ENCODE measurements at regions not wholly inside any gene's neighbourhood (a gene's known extent, or its start where the extent isn't known, plus 50 kb on each side); places are given as distances from the start of the nearest gene placed in this dataset.

DNA sequence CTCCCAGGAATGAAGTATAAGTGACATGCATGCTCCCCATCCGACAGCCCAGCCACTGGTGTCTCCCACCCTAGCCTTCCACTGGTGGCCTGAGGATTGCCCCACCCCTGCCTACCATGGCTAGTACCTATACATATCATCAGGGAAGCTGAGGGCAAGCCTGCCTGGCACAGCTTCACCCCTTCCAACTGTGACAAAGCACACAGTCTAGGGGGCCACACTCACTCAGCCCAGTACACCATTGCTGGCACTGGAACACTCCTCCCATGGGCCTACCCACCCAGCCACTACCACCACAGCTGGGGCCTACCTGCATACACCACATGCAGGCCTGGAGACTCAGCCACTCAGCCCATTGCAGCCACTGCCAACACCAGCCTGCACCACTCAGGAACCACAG, 393.1 kb upstream of the STEAP1 start:
- H3K36me3 Mint-ChIP-seq: no peaks in the 10 kb centered on the region
- no peak overlapping the region for H3K27ac Mint-ChIP-seq
- no peaks in the 10 kb centered on the region for H3K27me3 Mint-ChIP-seq (ENCODE audit: low read depth)
- ChIA-PET CTCF (interaction anchor here (1.4 kb wide), 1 partner anchor 10 kb away, joined by 4 read pairs; no protein-coding TSS in a partner anchor), POLR2A (no interaction called here)
- DNase-seq (ENCODE audit: low spot score) (no peak), ATAC-seq (no peak)
- no peak overlapping the region for H3K4me3 Mint-ChIP-seq
- no peaks in the 10 kb centered on the region for H3K4me1 Mint-ChIP-seq
- H3K9me3 Mint-ChIP-seq: no peaks in the 10 kb centered on the region
- TF ChIP-seq, protein P1, sequence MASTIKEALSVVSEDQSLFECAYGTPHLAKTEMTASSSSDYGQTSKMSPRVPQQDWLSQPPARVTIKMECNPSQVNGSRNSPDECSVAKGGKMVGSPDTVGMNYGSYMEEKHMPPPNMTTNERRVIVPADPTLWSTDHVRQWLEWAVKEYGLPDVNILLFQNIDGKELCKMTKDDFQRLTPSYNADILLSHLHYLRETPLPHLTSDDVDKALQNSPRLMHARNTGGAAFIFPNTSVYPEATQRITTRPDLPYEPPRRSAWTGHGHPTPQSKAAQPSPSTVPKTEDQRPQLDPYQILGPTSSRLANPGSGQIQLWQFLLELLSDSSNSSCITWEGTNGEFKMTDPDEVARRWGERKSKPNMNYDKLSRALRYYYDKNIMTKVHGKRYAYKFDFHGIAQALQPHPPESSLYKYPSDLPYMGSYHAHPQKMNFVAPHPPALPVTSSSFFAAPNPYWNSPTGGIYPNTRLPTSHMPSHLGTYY (CRISPR knock-in tag; IDR thresholded peaks at IDR 0.05): no peak
- no peak for TF ChIP-seq ZNF423 (CRISPR knock-in tag; IDR thresholded peaks at IDR 0.05)
- TF ChIP-seq, protein P2, sequence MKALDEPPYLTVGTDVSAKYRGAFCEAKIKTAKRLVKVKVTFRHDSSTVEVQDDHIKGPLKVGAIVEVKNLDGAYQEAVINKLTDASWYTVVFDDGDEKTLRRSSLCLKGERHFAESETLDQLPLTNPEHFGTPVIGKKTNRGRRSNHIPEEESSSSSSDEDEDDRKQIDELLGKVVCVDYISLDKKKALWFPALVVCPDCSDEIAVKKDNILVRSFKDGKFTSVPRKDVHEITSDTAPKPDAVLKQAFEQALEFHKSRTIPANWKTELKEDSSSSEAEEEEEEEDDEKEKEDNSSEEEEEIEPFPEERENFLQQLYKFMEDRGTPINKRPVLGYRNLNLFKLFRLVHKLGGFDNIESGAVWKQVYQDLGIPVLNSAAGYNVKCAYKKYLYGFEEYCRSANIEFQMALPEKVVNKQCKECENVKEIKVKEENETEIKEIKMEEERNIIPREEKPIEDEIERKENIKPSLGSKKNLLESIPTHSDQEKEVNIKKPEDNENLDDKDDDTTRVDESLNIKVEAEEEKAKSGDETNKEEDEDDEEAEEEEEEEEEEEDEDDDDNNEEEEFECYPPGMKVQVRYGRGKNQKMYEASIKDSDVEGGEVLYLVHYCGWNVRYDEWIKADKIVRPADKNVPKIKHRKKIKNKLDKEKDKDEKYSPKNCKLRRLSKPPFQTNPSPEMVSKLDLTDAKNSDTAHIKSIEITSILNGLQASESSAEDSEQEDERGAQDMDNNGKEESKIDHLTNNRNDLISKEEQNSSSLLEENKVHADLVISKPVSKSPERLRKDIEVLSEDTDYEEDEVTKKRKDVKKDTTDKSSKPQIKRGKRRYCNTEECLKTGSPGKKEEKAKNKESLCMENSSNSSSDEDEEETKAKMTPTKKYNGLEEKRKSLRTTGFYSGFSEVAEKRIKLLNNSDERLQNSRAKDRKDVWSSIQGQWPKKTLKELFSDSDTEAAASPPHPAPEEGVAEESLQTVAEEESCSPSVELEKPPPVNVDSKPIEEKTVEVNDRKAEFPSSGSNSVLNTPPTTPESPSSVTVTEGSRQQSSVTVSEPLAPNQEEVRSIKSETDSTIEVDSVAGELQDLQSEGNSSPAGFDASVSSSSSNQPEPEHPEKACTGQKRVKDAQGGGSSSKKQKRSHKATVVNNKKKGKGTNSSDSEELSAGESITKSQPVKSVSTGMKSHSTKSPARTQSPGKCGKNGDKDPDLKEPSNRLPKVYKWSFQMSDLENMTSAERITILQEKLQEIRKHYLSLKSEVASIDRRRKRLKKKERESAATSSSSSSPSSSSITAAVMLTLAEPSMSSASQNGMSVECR (CRISPR knock-in tag; IDR thresholded peaks at IDR 0.05; ENCODE audit: borderline replicate concordance): no peak
- no peak for TF ChIP-seq ELF4 (CRISPR knock-in tag; IDR thresholded peaks at IDR 0.05; ENCODE audit: low read depth)
- TF ChIP-seq ZNF138 (CRISPR knock-in tag; conservative IDR thresholded peaks at IDR 0.05): no peak
- TF ChIP-seq ZNF317 (CRISPR knock-in tag; IDR thresholded peaks at IDR 0.05; ENCODE audit: borderline replicate concordance, low read depth): no peak
- TF ChIP-seq NFYB (CRISPR knock-in tag; conservative IDR thresholded peaks at IDR 0.05; ENCODE audit: low read depth): no peak
- TF ChIP-seq, protein P3, sequence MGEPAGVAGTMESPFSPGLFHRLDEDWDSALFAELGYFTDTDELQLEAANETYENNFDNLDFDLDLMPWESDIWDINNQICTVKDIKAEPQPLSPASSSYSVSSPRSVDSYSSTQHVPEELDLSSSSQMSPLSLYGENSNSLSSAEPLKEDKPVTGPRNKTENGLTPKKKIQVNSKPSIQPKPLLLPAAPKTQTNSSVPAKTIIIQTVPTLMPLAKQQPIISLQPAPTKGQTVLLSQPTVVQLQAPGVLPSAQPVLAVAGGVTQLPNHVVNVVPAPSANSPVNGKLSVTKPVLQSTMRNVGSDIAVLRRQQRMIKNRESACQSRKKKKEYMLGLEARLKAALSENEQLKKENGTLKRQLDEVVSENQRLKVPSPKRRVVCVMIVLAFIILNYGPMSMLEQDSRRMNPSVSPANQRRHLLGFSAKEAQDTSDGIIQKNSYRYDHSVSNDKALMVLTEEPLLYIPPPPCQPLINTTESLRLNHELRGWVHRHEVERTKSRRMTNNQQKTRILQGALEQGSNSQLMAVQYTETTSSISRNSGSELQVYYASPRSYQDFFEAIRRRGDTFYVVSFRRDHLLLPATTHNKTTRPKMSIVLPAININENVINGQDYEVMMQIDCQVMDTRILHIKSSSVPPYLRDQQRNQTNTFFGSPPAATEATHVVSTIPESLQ (CRISPR knock-in tag; IDR thresholded peaks at IDR 0.05): no peak
- no peak for TF ChIP-seq NFE2L1 (CRISPR knock-in tag; IDR thresholded peaks at IDR 0.05)
- TF ChIP-seq, protein P4, sequence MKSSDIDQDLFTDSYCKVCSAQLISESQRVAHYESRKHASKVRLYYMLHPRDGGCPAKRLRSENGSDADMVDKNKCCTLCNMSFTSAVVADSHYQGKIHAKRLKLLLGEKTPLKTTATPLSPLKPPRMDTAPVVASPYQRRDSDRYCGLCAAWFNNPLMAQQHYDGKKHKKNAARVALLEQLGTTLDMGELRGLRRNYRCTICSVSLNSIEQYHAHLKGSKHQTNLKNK (CRISPR knock-in tag; IDR thresholded peaks at IDR 0.05): no peak
- TF ChIP-seq, protein P5, sequence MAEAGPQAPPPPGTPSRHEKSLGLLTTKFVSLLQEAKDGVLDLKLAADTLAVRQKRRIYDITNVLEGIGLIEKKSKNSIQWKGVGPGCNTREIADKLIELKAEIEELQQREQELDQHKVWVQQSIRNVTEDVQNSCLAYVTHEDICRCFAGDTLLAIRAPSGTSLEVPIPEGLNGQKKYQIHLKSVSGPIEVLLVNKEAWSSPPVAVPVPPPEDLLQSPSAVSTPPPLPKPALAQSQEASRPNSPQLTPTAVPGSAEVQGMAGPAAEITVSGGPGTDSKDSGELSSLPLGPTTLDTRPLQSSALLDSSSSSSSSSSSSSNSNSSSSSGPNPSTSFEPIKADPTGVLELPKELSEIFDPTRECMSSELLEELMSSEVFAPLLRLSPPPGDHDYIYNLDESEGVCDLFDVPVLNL (CRISPR knock-in tag; IDR thresholded peaks at IDR 0.05; ENCODE audit: borderline replicate concordance, low read depth): no peak
- TF ChIP-seq SOX15 (CRISPR knock-in tag; IDR thresholded peaks at IDR 0.05): no peak
- no peak for TF ChIP-seq ETV6 (CRISPR knock-in tag; IDR thresholded peaks at IDR 0.05)
- no peak for TF ChIP-seq ZNF263 (CRISPR knock-in tag; IDR thresholded peaks at IDR 0.05; ENCODE audit: low read depth)
- TF ChIP-seq, protein P6, sequence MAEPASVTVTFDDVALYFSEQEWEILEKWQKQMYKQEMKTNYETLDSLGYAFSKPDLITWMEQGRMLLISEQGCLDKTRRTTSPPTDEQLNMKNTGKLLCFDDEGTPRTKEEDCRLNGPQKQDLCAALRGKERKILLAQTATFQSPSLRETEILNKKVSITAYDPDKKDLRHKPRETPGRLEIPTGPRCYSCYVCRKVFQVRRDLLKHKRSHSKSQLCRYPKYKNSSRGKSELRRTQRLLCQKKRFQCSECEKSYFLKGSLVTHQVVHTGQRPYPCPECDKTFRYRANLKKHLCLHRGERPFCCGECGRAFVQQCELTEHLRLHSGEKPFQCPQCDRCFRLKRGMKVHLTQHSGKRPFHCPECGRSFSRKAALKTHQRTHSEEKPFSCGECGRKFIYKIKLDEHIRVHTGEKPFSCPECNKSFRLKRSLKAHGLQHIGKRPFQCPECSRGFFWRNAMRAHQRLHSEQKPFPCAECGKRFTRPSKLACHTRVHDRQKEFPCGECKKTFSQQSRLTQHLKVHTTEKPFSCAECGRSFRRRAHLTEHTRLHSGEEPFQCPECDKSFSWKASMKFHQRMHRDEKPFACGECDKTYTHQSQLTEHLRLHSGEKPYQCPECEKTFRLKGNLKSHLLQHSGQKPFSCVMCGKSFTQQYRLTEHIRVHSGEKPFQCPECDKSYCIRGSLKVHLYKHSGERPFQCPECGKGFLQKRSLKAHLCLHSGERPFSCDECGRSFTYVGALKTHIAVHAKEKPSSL (CRISPR knock-in tag; conservative IDR thresholded peaks at IDR 0.05): no peak

Data from WTC11 (cell line).